A549 (cell line): ENCODE measurements at regions not wholly inside any gene's neighbourhood (a gene's known extent, or its start where the extent isn't known, plus 50 kb on each side); places are given as distances from the start of the nearest gene placed in this dataset.

ENCODE experiments used
- ATAC-seq, 2 experiments: fragments of 200-7000 bp in 1 of 2; fragments of >200 bp in 1 of 2; cut with Nextera tagmentation in 1 of 2; cut with Tn5 transposase in 1 of 2; 3 replicates each; pipeline versions ENCODE4 v1.8.0 to v1.9.1; 2018 to 2020; ENCODE audit warnings: mild to moderate bottlenecking in 1 of 2, moderate library complexity in 1 of 2
- CTCF ChIA-PET: fragments of 300-600 bp; sonication (Branson Sonifier 250); formaldehyde crosslinking; extraction: SDS; loops from one replicate; lab custom pipeline; 2021; ENCODE audit warnings: antibody characterized with exemption, inconsistent platforms; lab: Yijun Ruan, JAX
- POLR2A ChIA-PET: fragments of 350-600 bp; formaldehyde crosslinking; extraction: SDS; loops from one replicate; lab custom pipeline; 2021; ENCODE audit warnings: antibody characterized with exemption, inconsistent platforms; lab: Yijun Ruan, JAX
- DNase-seq, 2 experiments: peaks; one replicate each; pipeline versions ENCODE4 v3.0.0 to v3.0.0-alpha.2; 2011 to 2016; ENCODE audit warnings: low read depth in 1 of 2, low spot score in 1 of 2
- FAIRE-seq: peaks from 2 replicates; lab custom pipeline; 2011; peaks lifted over from hg19 to GRCh38; lab: Jason Lieb, UNC
- H3K27ac ChIP-seq, 2 experiments: fragments of >200 bp; sonication (Bioruptor Twin); formaldehyde crosslinking; 3 replicates each; pipeline ENCODE4 v1.5.1; 2016 to 2017
- H3K4me1 ChIP-seq: fragments of >200 bp; sonication (Bioruptor Twin); formaldehyde crosslinking; 3 replicates; pipeline ENCODE4 v1.6.1; 2016
- H3K4me2 ChIP-seq: fragments of >200 bp; sonication (Bioruptor Twin); formaldehyde crosslinking; 3 replicates; pipeline ENCODE4 v1.6.1; 2016
- H3K4me3 ChIP-seq: fragments of >200 bp; sonication (Bioruptor Twin); formaldehyde crosslinking; 3 replicates; pipeline ENCODE4 v1.5.1; 2016
- H3K9me3 ChIP-seq: fragments of >200 bp; sonication (Bioruptor Twin); formaldehyde crosslinking; 3 replicates; pipeline ENCODE4 v1.6.1; 2016
- BCL3 ChIP-seq: fragments of >200 bp; sonication (Bioruptor Twin); formaldehyde crosslinking; IDR thresholded peaks from 3 replicates; pipeline ENCODE4 v1.6.1; 2016
- CTCF ChIP-seq: fragments of >200 bp; sonication (Bioruptor Twin); formaldehyde crosslinking; IDR thresholded peaks from 3 replicates; pipeline ENCODE4 v1.5.1; 2016
- EHF ChIP-seq: fragments of 250-450 bp; sonication (Bioruptor Pico); IDR thresholded peaks from 2 replicates; pipeline ENCODE4 v1.5.0; 2020; ENCODE audit warnings: mild to moderate bottlenecking
- EP300 ChIP-seq, 2 experiments: fragments of >200 bp; sonication (Bioruptor Twin); formaldehyde crosslinking; IDR thresholded peaks; 2 replicates in 1 of 2; 3 replicates in 1 of 2; pipeline ENCODE4 v1.6.1; 2016 to 2017
- FOXS1 ChIP-seq: fragments of 250-450 bp; sonication (Bioruptor Pico); IDR thresholded peaks from 2 replicates; pipeline ENCODE4 v1.5.0; 2020; ENCODE audit warnings: mild to moderate bottlenecking, moderate library complexity
- HMGXB4 ChIP-seq: fragments of 250-450 bp; sonication (Bioruptor Pico); IDR thresholded peaks from 2 replicates; pipeline ENCODE4 v1.5.0; 2021; ENCODE audit warnings: mild to moderate bottlenecking, moderate library complexity, borderline replicate concordance
- JUNB ChIP-seq: fragments of >200 bp; sonication (Bioruptor Twin); formaldehyde crosslinking; IDR thresholded peaks from 2 replicates; pipeline ENCODE4 v1.6.1; 2016
- KDM1A ChIP-seq: fragments of 200-600 bp; sonication (generic); IDR thresholded peaks from 2 replicates; pipeline ENCODE4 v1.6.1; 2016; ENCODE audit warnings: low read depth, mild to moderate bottlenecking
- MAFK ChIP-seq: fragments of 450-650 bp; IDR thresholded peaks from 2 replicates; pipeline ENCODE4 v1.6.1; 2014; ENCODE audit not compliant: partially characterized antibody
- MAZ ChIP-seq: fragments of 150-350 bp; IDR thresholded peaks from 2 replicates; pipeline ENCODE4 v1.6.1; 2014; ENCODE audit warnings: antibody characterized with exemption, low read depth, low read length, borderline replicate concordance
- PBX3 ChIP-seq: IDR thresholded peaks from 2 replicates; pipeline ENCODE4 v1.6.1; 2012
- PHF8 ChIP-seq: fragments of 200-600 bp; sonication (generic); IDR thresholded peaks from 2 replicates; pipeline ENCODE4 v1.6.1; 2016; ENCODE audit warnings: low read depth, mild to moderate bottlenecking, antibody characterized with exemption, moderate library complexity, borderline replicate concordance
- POLR2A ChIP-seq: IDR thresholded peaks from 2 replicates; pipeline ENCODE4 v1.6.1; 2012; ENCODE audit warnings: mild to moderate bottlenecking, low read length
- POLR2AphosphoS2 ChIP-seq: conservative IDR thresholded peaks from 2 replicates; pipeline ENCODE4 v1.6.1; 2012; ENCODE audit warnings: low read length, improper control_type of control experiment, inconsistent platforms
- RAD21 ChIP-seq, 2 experiments: fragments of >200 bp in 1 of 2; sonication (Bioruptor Twin) in 1 of 2; formaldehyde crosslinking in 1 of 2; IDR thresholded peaks in 1 of 2; conservative IDR thresholded peaks in 1 of 2; 2 replicates in 1 of 2; 3 replicates in 1 of 2; pipeline ENCODE4 v1.6.1; 2012 to 2018; ENCODE audit warnings: inconsistent platforms in 1 of 2
- RCOR1 ChIP-seq: fragments of 150-350 bp; IDR thresholded peaks from 2 replicates; pipeline ENCODE4 v1.6.1; 2014; ENCODE audit warnings: antibody characterized with exemption, low read length, low read depth
- RNF2 ChIP-seq: fragments of 200-600 bp; sonication (generic); IDR thresholded peaks from 2 replicates; pipeline ENCODE4 v1.6.1; 2016; ENCODE audit warnings: low read depth, mild to moderate bottlenecking, antibody characterized with exemption, moderate library complexity, borderline replicate concordance
- SREBF2 ChIP-seq: fragments of 450-650 bp; IDR thresholded peaks from 2 replicates; pipeline ENCODE4 v1.6.1; 2014; ENCODE audit warnings: mild to moderate bottlenecking, moderate library complexity
- USF2 ChIP-seq: fragments of 450-650 bp; IDR thresholded peaks from 2 replicates; pipeline ENCODE4 v1.6.1; 2014; ENCODE audit warnings: antibody characterized with exemption
- ZNF302 ChIP-seq: fragments of 250-450 bp; sonication (Bioruptor Pico); IDR thresholded peaks from 2 replicates; pipeline ENCODE4 v1.9.0; 2021; ENCODE audit warnings: inconsistent platforms, mild to moderate bottlenecking, moderate library complexity
- WGBS: methylation state at CpG from one replicate; pipeline ENCODE4 v1.1.6; 2017; ENCODE audit errors: missing lambda C conversion rate; 5-methylcytosine and 5-hydroxymethylcytosine counted together

GRCh38 chr10:63801166-63801565, 280.0 kb downstream of the REEP3 start:
- Histone ChIP-seq H3K9me3 (0 out of 3 replicates have a peak, but pooled peaks cover 5% of the 10 kb centered on the region), H3K4me3 (no peak overlapping the region), H3K27ac (no peak overlapping the region), H3K4me1 (no peaks in the 10 kb centered on the region), H3K4me2 (no peak overlapping the region)
- no peak for DNase-seq
- CTCF ChIA-PET = interaction anchor here (0.6 to 0.9 kb wide), 2 partner anchors 71 to 635 kb away, joined by 3 read pairs; no protein-coding TSS in a partner anchor
- FAIRE-seq = no peak
- WGBS = 41% methylated on average over 4 of the region's 4 CpGs
- POLR2A ChIA-PET = no interaction called here
- ATAC-seq = no peak
- no peak for TF ChIP-seq RCOR1
- TF ChIP-seq PHF8 = no peak
- no peak for TF ChIP-seq JUNB
- TF ChIP-seq MAZ = no peak
- TF ChIP-seq CTCF = no peak
- TF ChIP-seq RNF2 = no peak
- TF ChIP-seq USF2 = no peak
- TF ChIP-seq ZNF302 (CRISPR knock-in tag) = no peak
- TF ChIP-seq BCL3 = no peak
- no peak for TF ChIP-seq POLR2A
- no peak for TF ChIP-seq POLR2AphosphoS2
- TF ChIP-seq, all 56 proteins: peak for 0

GRCh38 chr10:63806330-63806729, 285.1 kb downstream of the REEP3 start:
- Histone ChIP-seq H3K4me3 (no peak overlapping the region), H3K9me3 (peaks cover 13% of the 10 kb centered on the region; the same call in 2 of the 3 replicates), H3K27ac (no peak overlapping the region), H3K4me2 (no peak overlapping the region), H3K4me1 (no peaks in the 10 kb centered on the region)
- TF ChIP-seq HMGXB4 = no peak
- TF ChIP-seq KDM1A = no peak
- TF ChIP-seq RAD21 (conservative IDR thresholded peaks at IDR 0.05 in 1 of 2, IDR thresholded peaks at IDR 0.05 in 1 of 2) = no peak
- no peak for TF ChIP-seq POLR2A
- no peak for TF ChIP-seq MAFK
- TF ChIP-seq PBX3 = no peak
- no peak for TF ChIP-seq FOXS1 (CRISPR knock-in tag)
- no peak for TF ChIP-seq PHF8
- no peak for TF ChIP-seq SREBF2
- no peak for TF ChIP-seq EHF
- no peak for TF ChIP-seq EP300 (IDR thresholded peaks at IDR 0.05)
- no peak for TF ChIP-seq ZNF302 (CRISPR knock-in tag)
- FAIRE-seq (no peak), ATAC-seq (no peak), DNase-seq (no peak)
- ChIA-PET CTCF (no interaction called here), POLR2A (no interaction called here)
- 7% methylated on average over 2 of the region's 2 CpGs for WGBS
